Heart right ventricle (tissue), 16 donors: ENCODE measurements at regions not wholly inside any gene's neighbourhood (a gene's known extent, or its start where the extent isn't known, plus 50 kb on each side); places are given as distances from the start of the nearest gene placed in this dataset.
"Not testable (repeated sequence)": the region's sequence is repeated elsewhere in the genome, so short reads cannot be mapped to it uniquely, and the experiment has no call there.

Experiments
- ATAC-seq, 8 donors: fragments of 200-7000 bp; cut with Tn5 transposase; one replicate each; pipeline ENCODE4 v1.9.1; 2020; ENCODE audit warnings: mild to moderate bottlenecking in 8 of 8, moderate library complexity in 8 of 8, moderate number of reproducible peaks in 1 of 8
- DNase-seq, 2 donors: peaks; one replicate each; pipeline ENCODE4 v3.0.0-alpha.2; 2020
- H3K27ac ChIP-seq, 10 donors: fragments of 200-600 bp; sonication (generic) in 2 of 10; one replicate each; pipeline versions ENCODE4 v1.5.0 to v1.8.0; 2020 to 2022; ENCODE audit warnings: mild to moderate bottlenecking in 3 of 10
- H3K27me3 ChIP-seq, 7 donors: fragments of 200-600 bp; one replicate each; pipeline ENCODE4 v1.8.0; 2021 to 2022; ENCODE audit warnings: mild to moderate bottlenecking in 2 of 7
- H3K36me3 ChIP-seq, 9 donors: fragments of 200-600 bp; sonication (generic) in 1 of 9; one replicate each; pipeline versions ENCODE4 v1.5.0 to v1.8.0; 2020 to 2022; ENCODE audit warnings: mild to moderate bottlenecking in 2 of 9
- H3K4me1 ChIP-seq, 9 donors: fragments of 200-600 bp; sonication (generic) in 1 of 9; one replicate each; pipeline versions ENCODE4 v1.5.0 to v1.8.0; 2020 to 2022; ENCODE audit warnings: mild to moderate bottlenecking in 4 of 9
- H3K4me3 ChIP-seq, 10 donors: fragments of 200-600 bp; sonication (generic) in 2 of 10; one replicate each; pipeline versions ENCODE4 v1.5.0 to v1.8.0; 2020 to 2022; ENCODE audit warnings: mild to moderate bottlenecking in 7 of 10, moderate library complexity in 2 of 10
- H3K9me3 ChIP-seq, 11 donors: fragments of 200-600 bp in 10 of 11; sonication (generic) in 2 of 11; one replicate each; pipeline versions ENCODE4 v1.5.0 to v1.8.0; 2013 to 2022; ENCODE audit warnings: mild to moderate bottlenecking in 2 of 11, control low read depth in 1 of 11, moderate library complexity in 1 of 11
- CTCF ChIP-seq, 9 donors: fragments of 200-600 bp; sonication (generic) in 2 of 9; IDR thresholded peaks; one replicate each; pipeline versions ENCODE4 v1.5.0 to v1.8.0; 2021 to 2022; ENCODE audit warnings: antibody characterized with exemption in 9 of 9, mild to moderate bottlenecking in 5 of 9, moderate library complexity in 1 of 9
- WGBS, 2 donors: extraction: QIAGEN DNeasy Blood & Tissue Kit; methylation state at CpG; one replicate each; pipeline ENCODE4 v1.1.7; 2013; ENCODE audit warnings: inconsistent platforms in 1 of 2; 5-methylcytosine and 5-hydroxymethylcytosine counted together
- intact Hi-C, 10 donors: fragments of 100-400 bp; cut with DNase I; formaldehyde crosslinking; loops; one replicate each; pipeline versions ENCODE4 v1.11.1 to v1.14.2; 2022
- donor health status: Arrhythmogenic right ventricular cardiomyopathy.
- donor health status: ischemic (EF 13 %, LVEDD 7.1; RV severe dilation, severe dysfunction).
- donor health status: healthy with polysubstance abuse.
- donor health status: DM: no; HTN: yes; CAD: no.
- donor health status: DM: no; HTN: no; CAD: no.
- donor health status: ischemic (EF 25% LVEDD 6.9; RV normal size, moderate dysfunction).
- donor health status: ischemic (EF 25% LVEDD 5.7; RV mildly dilated, moderate dysfunction).
- donor health status: healthy.
- donor health status: DM: yes; HTN: yes; CAD: no.
- donor health status: Ischemic cardiomyopathy.
- donor health status: ischemic (EF 35%, LVEDD 5.7; RV mildly dilated, moderate dysfunction).
- donor health status: nonischemic (EF 11% LVEDD 7.7; RV severe dilation, severe dysfunction).
- donor health status: DM: yes; HTN: yes; CAD: no.
- donor health status: PGD.
- donor health status: ischemic (EF 29% LVEDD 5.4; RV normal size, mild dysfunction).
- donor health status: nonischemic (EF 23%, LVEDD 6.1; RV moderate dilation, normal function).

- H3K4me1 ChIP-seq, DNase-seq, H3K27me3 ChIP-seq, H3K4me3 ChIP-seq, H3K27ac ChIP-seq, H3K36me3 ChIP-seq, intact Hi-C loops, H3K9me3 ChIP-seq, ATAC-seq: not testable (repeated sequence)
- 83 to 88% methylated on average over 6 of the region's 6 CpGs for WGBS, 2 donors
Measured at GRCh38 chr5:7307709-7308108, 88.2 kb upstream of the ADCY2 start.

- DNase-seq, H3K27me3 ChIP-seq, H3K4me3 ChIP-seq, H3K27ac ChIP-seq, H3K36me3 ChIP-seq, H3K4me1 ChIP-seq, intact Hi-C loops, H3K9me3 ChIP-seq, ATAC-seq: not testable (repeated sequence)
- 23 to 25% methylated on average over 6 of the region's 6 CpGs for WGBS, 2 donors
Measured at GRCh38 chr5:7309715-7310114, 86.2 kb upstream of the ADCY2 start.

- H3K4me3 ChIP-seq, DNase-seq, H3K27me3 ChIP-seq, ATAC-seq, H3K27ac ChIP-seq, H3K36me3 ChIP-seq, intact Hi-C loops, H3K9me3 ChIP-seq, H3K4me1 ChIP-seq: not testable (repeated sequence)
- 66 to 73% methylated on average over 4 of the region's 4 CpGs for WGBS, 2 donors
Measured at GRCh38 chr5:7310656-7311055, 85.3 kb upstream of the ADCY2 start.

- ATAC-seq (no peak), DNase-seq (no peak)
- Histone ChIP-seq H3K9me3 (no peaks in the 10 kb centered on the region), H3K4me1 (no peaks in the 10 kb centered on the region), H3K36me3 (no peaks in the 10 kb centered on the region), H3K27ac (no peak overlapping the region), H3K27me3 (peaks cover 0 to 9% (median 1%) of the 10 kb centered on the region in 7 donors), H3K4me3 (no peak overlapping the region)
- no peak for TF ChIP-seq CTCF (IDR thresholded peaks at IDR 0.05)
- 48 to 52% methylated on average over 2 of the region's 2 CpGs for WGBS, 2 donors
- intact Hi-C loops, result no loop called here
Measured at GRCh38 chr5:7315118-7315517, 80.8 kb upstream of the ADCY2 start.

- Histone ChIP-seq H3K36me3 (no peaks in the 10 kb centered on the region), H3K4me1 (no peaks in the 10 kb centered on the region), H3K9me3 (no peaks in the 10 kb centered on the region), H3K27ac (no peak overlapping the region), H3K27me3 (peaks cover 0 to 9% (median 3%) of the 10 kb centered on the region in 7 donors), H3K4me3 (no peak overlapping the region)
- intact Hi-C loops, result no loop called here
- DNase-seq (no peak), ATAC-seq (no peak)
- no peak for TF ChIP-seq CTCF (IDR thresholded peaks at IDR 0.05)
- WGBS, 2 donors, result 43 to 59% methylated on average over 2 of the region's 2 CpGs
Measured at GRCh38 chr5:7317751-7318150, 78.2 kb upstream of the ADCY2 start.

- DNase-seq, result no peak
- H3K27ac ChIP-seq, result no peak overlapping the region
- no peaks in the 10 kb centered on the region for H3K9me3 ChIP-seq
- no peak for TF ChIP-seq CTCF (IDR thresholded peaks at IDR 0.05)
- ATAC-seq, result no peak
- intact Hi-C loops, result no loop called here
- H3K36me3 ChIP-seq, result no peaks in the 10 kb centered on the region
- no peaks in the 10 kb centered on the region for H3K4me1 ChIP-seq
- H3K4me3 ChIP-seq, result no peak overlapping the region
- H3K27me3 ChIP-seq, result peaks cover 0 to 8% (median 3%) of the 10 kb centered on the region in 7 donors
- 34 to 37% methylated on average over 2 of the region's 2 CpGs for WGBS, 2 donors
Measured at GRCh38 chr5:7320701-7321301, 75.1 kb upstream of the ADCY2 start.
